ENCODE measurements at regions not wholly inside any gene's neighbourhood (a gene's known extent, or its start where the extent isn't known, plus 50 kb on each side); places are given as distances from the start of the nearest gene placed in this dataset.

GRCh38 chr4:28723371-28723770 lies 1862.7 kb downstream of the STIM2 start:
- TF ChIP-seq POLR2AphosphoS5 (IDR thresholded peaks at IDR 0.05; ENCODE audit: low read length) (no peak), CBX5 (IDR thresholded peaks at IDR 0.05; ENCODE audit: low read depth) (no peak), CTCF (IDR thresholded peaks at IDR 0.05 in 2 of 3, conservative IDR thresholded peaks at IDR 0.05 in 1 of 3; ENCODE audit: control insufficient read depth in 2 of 3, extremely low read depth in 1 of 3, insufficient read depth in 1 of 3, low read depth in 3 of 3, low read length in 3 of 3) (no peak), RAD21 (IDR thresholded peaks at IDR 0.05; ENCODE audit: insufficient read depth, low read depth, low read length) (no peak), IKZF1 (conservative IDR thresholded peaks at IDR 0.05) (no peak), ZSCAN29 (IDR thresholded peaks at IDR 0.05) (no peak), ESRRA (IDR thresholded peaks at IDR 0.05; ENCODE audit: low read length) (no peak), TARDBP (IDR thresholded peaks at IDR 0.05; ENCODE audit: borderline replicate concordance) (no peak), CREM (IDR thresholded peaks at IDR 0.05; ENCODE audit: low read depth) (no peak), EZH2 (IDR thresholded peaks at IDR 0.05; ENCODE audit: borderline replicate concordance, control insufficient read depth, low read depth, low read length) (no peak), BHLHE40 (IDR thresholded peaks at IDR 0.05; ENCODE audit: borderline replicate concordance in 1 of 2, low read depth in 2 of 2, low read length in 1 of 2) (no peak), USF1 (IDR thresholded peaks at IDR 0.05; ENCODE audit: borderline replicate concordance, extremely low read length, insufficient read depth, low read depth, low read length) (no peak)

All from GM12878 (cell line).